HL-60 (cell line): ENCODE measurements at regions not wholly inside any gene's neighbourhood (a gene's known extent, or its start where the extent isn't known, plus 50 kb on each side); places are given as distances from the start of the nearest gene placed in this dataset.

Experiments
- DNase-seq, 2 experiments: peaks; one replicate each; pipeline ENCODE4 v3.0.0-alpha.2; 2010 to 2020; ENCODE audit warnings: low read depth in 1 of 2, low spot score in 1 of 2
- H3K27ac ChIP-seq: fragments of 250-450 bp; sonication (Bioruptor Pico); replicated peaks from 2 replicates; pipeline ENCODE4 v1.5.1; 2020; ENCODE audit warnings: mild to moderate bottlenecking, moderate library complexity
- H3K27me3 ChIP-seq: fragments of 250-450 bp; sonication (Bioruptor Pico); 2 replicates; pipeline ENCODE4 v1.5.1; 2021; ENCODE audit warnings: mild to moderate bottlenecking, moderate library complexity; ENCODE audit not compliant: insufficient read depth, poor library complexity, severe bottlenecking
- H3K4me3 ChIP-seq: replicated peaks from 2 replicates; pipeline ENCODE4 v1.5.1; 2011; ENCODE audit warnings: mild to moderate bottlenecking, control low read depth, low read length; ENCODE audit not compliant: insufficient read depth
- GABPA ChIP-seq: IDR thresholded peaks from 2 replicates; pipeline ENCODE4 v1.6.1; 2012; ENCODE audit warnings: low read depth
- POLR2AphosphoS5 ChIP-seq: IDR thresholded peaks from 2 replicates; pipeline ENCODE4 v1.6.1; 2012; ENCODE audit warnings: low read depth
- SPI1 ChIP-seq: IDR thresholded peaks from 2 replicates; pipeline ENCODE4 v1.6.1; 2012; ENCODE audit warnings: low read depth, mild to moderate bottlenecking, borderline replicate concordance
- TF ChIP-seq, protein P1 (sequence below): IDR thresholded peaks from 2 replicates; pipeline ENCODE4 v1.6.1; 2012; ENCODE audit warnings: low read depth; ENCODE audit not compliant: insufficient replicate concordance
- TF ChIP-seq, protein P2 (sequence below): IDR thresholded peaks from one replicate; pipeline ENCODE4 v1.5.1; 2011; ENCODE audit warnings: low read length, control low read depth, inconsistent platforms; ENCODE audit not compliant: insufficient read depth

DNA sequence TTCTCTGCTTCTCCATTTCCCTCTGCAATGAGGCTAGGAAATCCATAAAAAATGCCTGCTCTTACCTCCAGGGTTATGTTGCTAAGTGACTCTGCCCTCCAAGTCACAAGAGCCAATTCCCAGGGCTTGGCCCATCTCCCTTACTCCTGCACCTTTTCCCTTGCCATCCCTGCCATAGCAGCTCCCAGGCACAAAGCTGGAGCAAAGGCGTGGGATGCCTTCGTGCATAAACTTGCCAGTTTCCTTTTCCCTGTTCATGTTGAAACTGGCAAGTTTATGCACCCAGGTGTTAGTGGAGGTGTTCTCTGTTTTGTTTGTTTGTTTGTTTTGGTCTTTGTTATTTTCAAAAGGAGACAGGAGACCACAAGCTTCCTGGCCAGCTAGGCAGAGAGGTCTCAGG lies 195.1 kb downstream of the ACKR3 start:
- H3K27me3 ChIP-seq = no peaks in the 10 kb centered on the region
- no peak for DNase-seq
- H3K27ac ChIP-seq = no peak overlapping the region
- TF ChIP-seq SPI1 = no peak
- TF ChIP-seq GABPA = no peak
- TF ChIP-seq POLR2AphosphoS5 = no peak
- TF ChIP-seq, protein P1, sequence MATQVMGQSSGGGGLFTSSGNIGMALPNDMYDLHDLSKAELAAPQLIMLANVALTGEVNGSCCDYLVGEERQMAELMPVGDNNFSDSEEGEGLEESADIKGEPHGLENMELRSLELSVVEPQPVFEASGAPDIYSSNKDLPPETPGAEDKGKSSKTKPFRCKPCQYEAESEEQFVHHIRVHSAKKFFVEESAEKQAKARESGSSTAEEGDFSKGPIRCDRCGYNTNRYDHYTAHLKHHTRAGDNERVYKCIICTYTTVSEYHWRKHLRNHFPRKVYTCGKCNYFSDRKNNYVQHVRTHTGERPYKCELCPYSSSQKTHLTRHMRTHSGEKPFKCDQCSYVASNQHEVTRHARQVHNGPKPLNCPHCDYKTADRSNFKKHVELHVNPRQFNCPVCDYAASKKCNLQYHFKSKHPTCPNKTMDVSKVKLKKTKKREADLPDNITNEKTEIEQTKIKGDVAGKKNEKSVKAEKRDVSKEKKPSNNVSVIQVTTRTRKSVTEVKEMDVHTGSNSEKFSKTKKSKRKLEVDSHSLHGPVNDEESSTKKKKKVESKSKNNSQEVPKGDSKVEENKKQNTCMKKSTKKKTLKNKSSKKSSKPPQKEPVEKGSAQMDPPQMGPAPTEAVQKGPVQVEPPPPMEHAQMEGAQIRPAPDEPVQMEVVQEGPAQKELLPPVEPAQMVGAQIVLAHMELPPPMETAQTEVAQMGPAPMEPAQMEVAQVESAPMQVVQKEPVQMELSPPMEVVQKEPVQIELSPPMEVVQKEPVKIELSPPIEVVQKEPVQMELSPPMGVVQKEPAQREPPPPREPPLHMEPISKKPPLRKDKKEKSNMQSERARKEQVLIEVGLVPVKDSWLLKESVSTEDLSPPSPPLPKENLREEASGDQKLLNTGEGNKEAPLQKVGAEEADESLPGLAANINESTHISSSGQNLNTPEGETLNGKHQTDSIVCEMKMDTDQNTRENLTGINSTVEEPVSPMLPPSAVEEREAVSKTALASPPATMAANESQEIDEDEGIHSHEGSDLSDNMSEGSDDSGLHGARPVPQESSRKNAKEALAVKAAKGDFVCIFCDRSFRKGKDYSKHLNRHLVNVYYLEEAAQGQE = no peak
- TF ChIP-seq, protein P2, sequence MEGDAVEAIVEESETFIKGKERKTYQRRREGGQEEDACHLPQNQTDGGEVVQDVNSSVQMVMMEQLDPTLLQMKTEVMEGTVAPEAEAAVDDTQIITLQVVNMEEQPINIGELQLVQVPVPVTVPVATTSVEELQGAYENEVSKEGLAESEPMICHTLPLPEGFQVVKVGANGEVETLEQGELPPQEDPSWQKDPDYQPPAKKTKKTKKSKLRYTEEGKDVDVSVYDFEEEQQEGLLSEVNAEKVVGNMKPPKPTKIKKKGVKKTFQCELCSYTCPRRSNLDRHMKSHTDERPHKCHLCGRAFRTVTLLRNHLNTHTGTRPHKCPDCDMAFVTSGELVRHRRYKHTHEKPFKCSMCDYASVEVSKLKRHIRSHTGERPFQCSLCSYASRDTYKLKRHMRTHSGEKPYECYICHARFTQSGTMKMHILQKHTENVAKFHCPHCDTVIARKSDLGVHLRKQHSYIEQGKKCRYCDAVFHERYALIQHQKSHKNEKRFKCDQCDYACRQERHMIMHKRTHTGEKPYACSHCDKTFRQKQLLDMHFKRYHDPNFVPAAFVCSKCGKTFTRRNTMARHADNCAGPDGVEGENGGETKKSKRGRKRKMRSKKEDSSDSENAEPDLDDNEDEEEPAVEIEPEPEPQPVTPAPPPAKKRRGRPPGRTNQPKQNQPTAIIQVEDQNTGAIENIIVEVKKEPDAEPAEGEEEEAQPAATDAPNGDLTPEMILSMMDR = no peak
- no peak overlapping the region for H3K4me3 ChIP-seq

DNA sequence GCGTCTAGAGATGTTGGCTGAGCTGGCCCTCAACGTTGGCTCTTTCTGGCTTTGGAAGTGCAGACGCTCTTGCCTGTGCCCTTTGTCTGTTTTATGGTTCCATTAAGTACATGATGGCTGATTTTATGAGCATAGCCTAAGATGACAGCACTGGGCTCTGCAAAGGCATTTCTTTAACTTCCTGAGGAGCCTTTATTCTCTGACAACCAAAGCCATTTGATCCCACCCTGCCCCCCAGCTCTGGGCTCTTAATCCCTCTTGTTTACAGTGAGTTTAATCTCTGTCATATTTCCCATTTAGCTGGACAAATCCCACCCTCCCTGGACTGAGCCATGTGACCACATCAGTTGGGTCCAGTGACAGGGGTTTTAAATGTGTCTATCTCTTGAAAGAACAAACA lies 195.9 kb downstream of the ACKR3 start:
- TF ChIP-seq, protein P1 = no peak
- no peak for TF ChIP-seq GABPA
- TF ChIP-seq, protein P2 = no peak
- TF ChIP-seq SPI1 = no peak
- TF ChIP-seq POLR2AphosphoS5 = no peak
- DNase-seq = no peak
- Histone ChIP-seq H3K27ac (no peak overlapping the region), H3K27me3 (no peaks in the 10 kb centered on the region), H3K4me3 (no peak overlapping the region)

DNA sequence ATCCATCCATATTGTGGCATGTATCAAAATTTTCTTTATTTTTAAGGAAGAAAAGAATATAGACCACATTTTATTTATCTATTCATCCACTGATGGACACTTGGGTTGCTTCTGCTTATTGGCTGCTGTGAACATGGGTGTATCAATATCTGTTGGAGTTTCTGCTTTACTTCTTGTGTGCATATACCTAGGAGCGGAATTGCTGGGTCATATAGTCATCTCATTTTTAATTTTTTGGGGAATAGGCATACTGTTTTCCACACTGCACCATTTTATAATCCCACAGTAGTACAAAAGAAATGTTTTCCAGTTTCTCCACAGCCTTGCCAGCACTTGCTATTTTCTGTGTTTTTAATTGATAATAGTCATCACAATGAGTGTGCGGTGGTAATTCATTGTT lies 197.2 kb downstream of the ACKR3 start:
- TF ChIP-seq SPI1 (no peak), GABPA (no peak), POLR2AphosphoS5 (no peak)
- TF ChIP-seq, protein P2 = no peak
- TF ChIP-seq, protein P1 = no peak
- no peak for DNase-seq
- H3K27me3 ChIP-seq = no peaks in the 10 kb centered on the region
- H3K4me3 ChIP-seq = no peak overlapping the region
- no peak overlapping the region for H3K27ac ChIP-seq
